ENCODE measurements at regions not wholly inside any gene's neighbourhood (a gene's known extent, or its start where the extent isn't known, plus 50 kb on each side); places are given as distances from the start of the nearest gene placed in this dataset.

DNA sequence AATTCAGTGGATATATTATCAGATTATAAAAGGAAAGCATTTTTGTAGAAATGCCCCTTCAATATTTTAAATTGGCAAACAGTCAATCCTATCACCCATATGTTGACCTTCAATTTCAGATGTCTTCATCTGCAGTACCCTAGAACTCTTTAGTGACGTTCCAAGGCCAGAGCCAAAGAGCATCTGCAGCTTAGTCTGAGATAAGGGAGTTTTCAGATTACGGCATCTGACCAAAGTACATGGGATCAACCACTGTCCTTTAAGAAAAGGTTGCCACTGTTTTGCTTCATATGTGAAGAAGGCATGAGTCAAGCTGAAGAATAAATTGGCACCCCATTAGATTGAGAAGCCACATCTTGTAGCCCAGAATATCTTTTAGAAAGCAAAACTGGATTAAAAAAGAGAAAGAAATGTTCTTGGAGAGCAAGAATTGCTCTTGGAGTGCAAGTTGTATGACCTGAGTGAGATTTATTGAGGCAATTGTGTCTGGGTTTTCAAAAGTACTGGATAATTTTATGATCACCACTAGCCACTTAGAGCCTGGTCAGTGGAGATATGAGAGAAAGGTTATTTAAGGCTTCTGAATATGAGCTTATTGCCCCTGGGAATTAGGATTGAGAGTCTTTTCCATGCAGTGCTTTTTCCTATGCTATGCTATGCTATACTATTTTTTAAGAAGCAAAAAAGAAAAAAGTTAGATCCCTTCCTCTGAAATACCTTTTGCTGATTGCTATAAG, 251.9 kb upstream of the NR3C2 start:
- Histone ChIP-seq H4K20me1 (ENCODE audit: insufficient read depth, low read length) (no peaks in the 10 kb centered on the region), H3K4me1 (ENCODE audit: low read length) (no peaks in the 10 kb centered on the region), H3K36me3 (replicated peaks; ENCODE audit: low read depth, low read length) (no peaks in the 10 kb centered on the region), H3K4me3 (ENCODE audit: low read length) (no peak overlapping the region), H3K27me3 (ENCODE audit: low read depth, low read length) (no peaks in the 10 kb centered on the region), H3K27ac (ENCODE audit: low read length) (no peak overlapping the region), H3K9ac (ENCODE audit: low read length) (no peak overlapping the region), H3K4me2 (ENCODE audit: low read length) (no peak overlapping the region), H2AFZ (ENCODE audit: low read depth, low read length) (no peak overlapping the region), H3K79me2 (ENCODE audit: low read length) (no peaks in the 10 kb centered on the region), H3K9me3 (ENCODE audit: insufficient read depth, low read length) (no peaks in the 10 kb centered on the region)
- TF ChIP-seq CTCF (IDR thresholded peaks at IDR 0.05; ENCODE audit: low read depth, low read length) (no peak), EZH2phosphoT487 (IDR thresholded peaks at IDR 0.05; ENCODE audit: low read depth) (no peak)

DNA sequence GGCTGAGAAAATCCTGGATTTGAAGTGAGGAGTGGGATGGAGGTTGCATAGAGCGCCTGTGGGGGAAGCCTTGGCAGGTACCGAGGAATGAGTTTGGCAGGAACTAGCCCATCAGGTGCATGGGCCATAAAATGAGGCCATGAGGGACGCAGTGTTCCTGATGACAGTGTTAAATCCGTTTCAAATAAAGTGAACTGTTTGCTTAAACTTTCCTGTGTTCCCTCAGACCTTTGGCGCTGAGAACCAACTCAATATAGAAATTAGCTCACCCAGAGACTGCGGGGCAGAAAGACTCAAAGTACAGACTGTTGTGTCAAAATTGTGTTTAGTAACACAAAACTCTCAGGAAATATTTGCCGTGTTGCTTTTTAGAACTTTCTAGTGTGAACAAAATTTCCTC, 250.0 kb upstream of the NR3C2 start:
- H3K79me2 ChIP-seq (ENCODE audit: low read length) = no peaks in the 10 kb centered on the region
- H2AFZ ChIP-seq (ENCODE audit: low read depth, low read length) = no peak overlapping the region
- H3K36me3 ChIP-seq (replicated peaks; ENCODE audit: low read depth, low read length) = no peaks in the 10 kb centered on the region
- no peak overlapping the region for H3K27ac ChIP-seq (ENCODE audit: low read length)
- no peak overlapping the region for H3K9ac ChIP-seq (ENCODE audit: low read length)
- TF ChIP-seq EZH2phosphoT487 (IDR thresholded peaks at IDR 0.05; ENCODE audit: low read depth) (no peak), CTCF (IDR thresholded peaks at IDR 0.05; ENCODE audit: low read depth, low read length) (no peak)
- no peaks in the 10 kb centered on the region for H3K4me1 ChIP-seq (ENCODE audit: low read length)
- H3K9me3 ChIP-seq (ENCODE audit: insufficient read depth, low read length) = no peaks in the 10 kb centered on the region
- no peak overlapping the region for H3K4me2 ChIP-seq (ENCODE audit: low read length)
- H3K27me3 ChIP-seq (ENCODE audit: low read depth, low read length) = no peaks in the 10 kb centered on the region
- no peaks in the 10 kb centered on the region for H4K20me1 ChIP-seq (ENCODE audit: insufficient read depth, low read length)
- H3K4me3 ChIP-seq (ENCODE audit: low read length) = no peak overlapping the region

- H3K27ac ChIP-seq (ENCODE audit: low read length) = no peak overlapping the region
- TF ChIP-seq EZH2phosphoT487 (IDR thresholded peaks at IDR 0.05; ENCODE audit: low read depth) (no peak), CTCF (IDR thresholded peaks at IDR 0.05; ENCODE audit: low read depth, low read length) (no peak)
- H3K9me3 ChIP-seq (ENCODE audit: insufficient read depth, low read length) = no peaks in the 10 kb centered on the region
- H4K20me1 ChIP-seq (ENCODE audit: insufficient read depth, low read length) = no peaks in the 10 kb centered on the region
- H3K79me2 ChIP-seq (ENCODE audit: low read length) = no peaks in the 10 kb centered on the region
- H3K4me2 ChIP-seq (ENCODE audit: low read length) = no peak overlapping the region
- H3K36me3 ChIP-seq (replicated peaks; ENCODE audit: low read depth, low read length) = no peaks in the 10 kb centered on the region
- H3K9ac ChIP-seq (ENCODE audit: low read length) = no peak overlapping the region
- no peak overlapping the region for H3K4me3 ChIP-seq (ENCODE audit: low read length)
- H3K27me3 ChIP-seq (ENCODE audit: low read depth, low read length) = no peaks in the 10 kb centered on the region
- H3K4me1 ChIP-seq (ENCODE audit: low read length) = no peaks in the 10 kb centered on the region
- H2AFZ ChIP-seq (ENCODE audit: low read depth, low read length) = no peak overlapping the region
These were observed 244.2 kb upstream of the NR3C2 start for GRCh38 chr4:148686449-148686848.

DNA sequence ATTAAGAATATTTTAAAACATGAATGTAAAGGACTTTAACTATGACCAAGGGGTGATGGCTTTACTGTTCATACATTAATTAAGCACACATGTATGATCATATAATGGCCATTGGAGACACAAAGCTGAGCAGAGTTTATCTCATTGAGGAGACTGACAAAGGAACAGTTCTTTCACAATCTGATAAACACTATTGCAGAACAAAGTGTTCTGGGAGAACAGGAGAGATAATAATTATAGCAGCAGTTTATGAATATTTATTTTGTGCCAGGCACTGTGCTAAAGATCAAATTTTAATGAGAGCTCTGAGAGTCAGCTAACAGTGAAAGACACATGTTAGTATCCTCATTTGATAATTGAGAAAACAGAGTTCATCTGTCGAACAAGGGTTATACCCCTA, 242.4 kb upstream of the NR3C2 start:
- Histone ChIP-seq H3K4me2 (ENCODE audit: low read length) (no peak overlapping the region), H3K36me3 (replicated peaks; ENCODE audit: low read depth, low read length) (no peaks in the 10 kb centered on the region), H2AFZ (ENCODE audit: low read depth, low read length) (no peak overlapping the region), H3K9me3 (ENCODE audit: insufficient read depth, low read length) (no peaks in the 10 kb centered on the region), H3K4me1 (ENCODE audit: low read length) (no peaks in the 10 kb centered on the region), H3K27me3 (ENCODE audit: low read depth, low read length) (no peaks in the 10 kb centered on the region), H3K4me3 (ENCODE audit: low read length) (no peak overlapping the region), H4K20me1 (ENCODE audit: insufficient read depth, low read length) (no peaks in the 10 kb centered on the region), H3K9ac (ENCODE audit: low read length) (no peak overlapping the region), H3K79me2 (ENCODE audit: low read length) (no peaks in the 10 kb centered on the region), H3K27ac (ENCODE audit: low read length) (no peak overlapping the region)
- TF ChIP-seq EZH2phosphoT487 (IDR thresholded peaks at IDR 0.05; ENCODE audit: low read depth) = no peak
- no peak for TF ChIP-seq CTCF (IDR thresholded peaks at IDR 0.05; ENCODE audit: low read depth, low read length)

Data from OCI-LY3 (cell line).